HG03342 (cell line): ENCODE measurements at regions not wholly inside any gene's neighbourhood (a gene's known extent, or its start where the extent isn't known, plus 50 kb on each side); places are given as distances from the start of the nearest gene placed in this dataset.
A peak's percentile ranks its signal among the peaks of the same experiment; 100 is the strongest.
"Not testable (repeated sequence)": the region's sequence is repeated elsewhere in the genome, so short reads cannot be mapped to it uniquely, and the experiment has no call there.

ENCODE experiments used
- ATAC-seq: cut with Tn5 transposase; IDR thresholded peaks from one replicate; pipeline ENCODE4 v1.9.1; 2021; ENCODE audit warnings: mild to moderate bottlenecking, moderate library complexity; ENCODE audit not compliant: unreplicated experiment

- ATAC-seq: no peak
These were observed 164.5 kb upstream of the E2F7 start for GRCh38 chr12:77229640-77230442.

GRCh38 chr12:77228376-77228775 is 163.0 kb upstream of the E2F7 start:
- ATAC-seq: no peak

- ATAC-seq: no peak
These were observed 161.0 kb upstream of the E2F7 start for GRCh38 chr12:77226368-77226767.

- no peak for ATAC-seq
These were observed 160.0 kb upstream of the E2F7 start for GRCh38 chr12:77225373-77225772.

- no peak for ATAC-seq
These were observed 159.0 kb upstream of the E2F7 start for GRCh38 chr12:77224346-77224745.

- no peak for ATAC-seq
These were observed 157.0 kb upstream of the E2F7 start for GRCh38 chr12:77222336-77222735.

GRCh38 chr12:77220586-77220985 is 155.2 kb upstream of the E2F7 start:
- ATAC-seq: no peak

GRCh38 chr12:77218278-77218677 is 152.9 kb upstream of the E2F7 start:
- ATAC-seq: peak; percentile 60

- not testable (repeated sequence) for ATAC-seq
These were observed 150.8 kb upstream of the E2F7 start for GRCh38 chr12:77216136-77216535.

GRCh38 chr12:77214136-77214535 is 148.8 kb upstream of the E2F7 start:
- ATAC-seq: no peak

GRCh38 chr12:77213319-77213718 is 147.9 kb upstream of the E2F7 start:
- ATAC-seq: no peak

GRCh38 chr12:77210724-77211123 is 145.4 kb upstream of the E2F7 start:
- ATAC-seq: no peak

GRCh38 chr12:77204083-77204482 is 138.7 kb upstream of the E2F7 start:
- ATAC-seq: no peak

GRCh38 chr12:77202457-77203060 is 137.2 kb upstream of the E2F7 start:
- no peak for ATAC-seq

- no peak for ATAC-seq
These were observed 124.6 kb upstream of the E2F7 start for GRCh38 chr12:77189901-77190416.

- ATAC-seq: no peak
These were observed 124.1 kb upstream of the E2F7 start for GRCh38 chr12:77189458-77189857.

GRCh38 chr12:77179515-77179914 is 114.1 kb upstream of the E2F7 start:
- no peak for ATAC-seq

GRCh38 chr12:77167801-77168200 is 102.4 kb upstream of the E2F7 start:
- ATAC-seq: no peak

GRCh38 chr12:77166696-77167095 is 101.3 kb upstream of the E2F7 start:
- ATAC-seq: no peak

- ATAC-seq: no peak
These were observed 98.0 kb upstream of the E2F7 start for GRCh38 chr12:77163074-77164038.

- ATAC-seq: no peak
These were observed 96.6 kb upstream of the E2F7 start for GRCh38 chr12:77161944-77162343.
